ENCODE measurements at regions not wholly inside any gene's neighbourhood (a gene's known extent, or its start where the extent isn't known, plus 50 kb on each side); places are given as distances from the start of the nearest gene placed in this dataset.

GRCh38 chr11:131154351-131154750, 216.1 kb upstream of the NTM start:
- Histone ChIP-seq H3K4me3 (ENCODE audit: low read depth in 2 of 2, low read length in 2 of 2) (no peak overlapping the region), H3K36me3 (ENCODE audit: control insufficient read depth, insufficient read depth, low read length) (no peaks in the 10 kb centered on the region), H3K27me3 (ENCODE audit: control insufficient read depth, insufficient read depth, low read length) (peaks cover 5% of the 10 kb centered on the region; the same call in 1 of the 2 replicates), H3K4me1 (ENCODE audit: control insufficient read depth, insufficient read depth, low read length) (no peaks in the 10 kb centered on the region), H3K9me3 (ENCODE audit: control insufficient read depth, insufficient read depth, low read depth, low read length) (no peaks in the 10 kb centered on the region), H3K27ac (ENCODE audit: low read length) (no peak overlapping the region)
- ChIA-PET CTCF (no interaction called here), POLR2A (no interaction called here)
- no TSS peak for BruUV-seq (replicated peaks)
- intact Hi-C loops (cut with micrococcal nuclease; ENCODE audit: unreplicated experiment) = no loop called here
- ATAC-seq (no peak), DNase-seq (ENCODE audit: low read depth, low spot score) (no peak)
- in situ Hi-C loops (cut with HindIII; ENCODE audit: low pct_unique_long_range_greater_than_20kb, low sequenced_read_pairs) = no loop called here
- TF ChIP-seq POLR2AphosphoS5 (IDR thresholded peaks at IDR 0.05; ENCODE audit: low read depth, low read length) = no peak
- no peak for TF ChIP-seq REST (IDR thresholded peaks at IDR 0.05; ENCODE audit: insufficient read depth in 1 of 2, low read depth in 2 of 2, low read length in 1 of 2)
- no peak for TF ChIP-seq TCF7L2 (IDR thresholded peaks at IDR 0.05; ENCODE audit: low read depth, low read length)
- no peak for TF ChIP-seq CTCF (IDR thresholded peaks at IDR 0.05)
- TF ChIP-seq SIN3A (IDR thresholded peaks at IDR 0.05; ENCODE audit: borderline replicate concordance, insufficient read depth, low read depth, low read length) = no peak

- no peaks in the 10 kb centered on the region for H3K36me3 ChIP-seq (ENCODE audit: control insufficient read depth, insufficient read depth, low read length)
- in situ Hi-C loops (cut with HindIII; ENCODE audit: low pct_unique_long_range_greater_than_20kb, low sequenced_read_pairs) (no loop called here), intact Hi-C loops (cut with micrococcal nuclease; ENCODE audit: unreplicated experiment) (no loop called here)
- H3K4me3 ChIP-seq (ENCODE audit: low read depth in 2 of 2, low read length in 2 of 2) = no peak overlapping the region
- DNase-seq (ENCODE audit: low read depth, low spot score) (no peak), ATAC-seq (no peak)
- ChIA-PET CTCF (interaction anchor here (0.7 kb wide), 1 partner anchor 574 kb away, joined by 3 read pairs; no protein-coding TSS in a partner anchor), POLR2A (no interaction called here)
- no peaks in the 10 kb centered on the region for H3K9me3 ChIP-seq (ENCODE audit: control insufficient read depth, insufficient read depth, low read depth, low read length)
- BruUV-seq (replicated peaks) = no TSS peak
- H3K27me3 ChIP-seq (ENCODE audit: control insufficient read depth, insufficient read depth, low read length) = peaks cover 4% of the 10 kb centered on the region
- TF ChIP-seq CTCF (IDR thresholded peaks at IDR 0.05) (no peak), POLR2AphosphoS5 (IDR thresholded peaks at IDR 0.05; ENCODE audit: low read depth, low read length) (no peak), SIN3A (IDR thresholded peaks at IDR 0.05; ENCODE audit: borderline replicate concordance, insufficient read depth, low read depth, low read length) (no peak), TCF7L2 (IDR thresholded peaks at IDR 0.05; ENCODE audit: low read depth, low read length) (no peak), REST (IDR thresholded peaks at IDR 0.05; ENCODE audit: insufficient read depth in 1 of 2, low read depth in 2 of 2, low read length in 1 of 2) (no peak)
- no peaks in the 10 kb centered on the region for H3K4me1 ChIP-seq (ENCODE audit: control insufficient read depth, insufficient read depth, low read length)
- H3K27ac ChIP-seq (ENCODE audit: low read length) = no peak overlapping the region
Measured at GRCh38 chr11:131157678-131158077, 212.7 kb upstream of the NTM start.
